ENCODE measurements at regions not wholly inside any gene's neighbourhood (a gene's known extent, or its start where the extent isn't known, plus 50 kb on each side); places are given as distances from the start of the nearest gene placed in this dataset.

- Mint-ChIP-seq H3K27ac (no peak overlapping the region), H3K9me3 (peaks cover 5% of the 10 kb centered on the region; the same call in 1 of the 2 replicates), H3K27me3 (ENCODE audit: insufficient read depth) (0 out of 2 replicates have a peak, but pooled peaks cover 2% of the 10 kb centered on the region), H3K36me3 (ENCODE audit: low read depth) (no peaks in the 10 kb centered on the region), H3K4me3 (no peak overlapping the region), H3K4me1 (ENCODE audit: low read depth) (no peaks in the 10 kb centered on the region)
- DNase-seq: no peak
- TF ChIP-seq CTCF (IDR thresholded peaks at IDR 0.05): no peak
These were observed 1485.7 kb downstream of the KCNT2 start for GRCh38 chr1:195122497-195122896.

GRCh38 chr1:195113471-195113870 is 1494.8 kb downstream of the KCNT2 start:
- DNase-seq: no peak
- H3K36me3 Mint-ChIP-seq (ENCODE audit: low read depth): peaks cover 2% of the 10 kb centered on the region
- H3K4me1 Mint-ChIP-seq (ENCODE audit: low read depth): no peaks in the 10 kb centered on the region
- H3K4me3 Mint-ChIP-seq: no peak overlapping the region
- no peak overlapping the region for H3K27ac Mint-ChIP-seq
- TF ChIP-seq CTCF (IDR thresholded peaks at IDR 0.05): no peak
- peaks cover 2% of the 10 kb centered on the region for H3K9me3 Mint-ChIP-seq
- H3K27me3 Mint-ChIP-seq (ENCODE audit: insufficient read depth): no peaks in the 10 kb centered on the region

- Mint-ChIP-seq H3K4me3 (no peak overlapping the region), H3K4me1 (ENCODE audit: low read depth) (no peaks in the 10 kb centered on the region), H3K27me3 (ENCODE audit: insufficient read depth) (no peaks in the 10 kb centered on the region), H3K9me3 (peaks cover 22% of the 10 kb centered on the region), H3K36me3 (ENCODE audit: low read depth) (peaks cover 6% of the 10 kb centered on the region), H3K27ac (no peak overlapping the region)
- no peak for TF ChIP-seq CTCF (IDR thresholded peaks at IDR 0.05)
- DNase-seq: no peak
These were observed 1502.5 kb downstream of the KCNT2 start for GRCh38 chr1:195105773-195106172.

GRCh38 chr1:195105281-195105680 is 1503.0 kb downstream of the KCNT2 start:
- Mint-ChIP-seq H3K4me1 (ENCODE audit: low read depth) (no peaks in the 10 kb centered on the region), H3K27me3 (ENCODE audit: insufficient read depth) (no peaks in the 10 kb centered on the region), H3K27ac (no peak overlapping the region), H3K4me3 (no peak overlapping the region), H3K36me3 (ENCODE audit: low read depth) (peaks cover 6% of the 10 kb centered on the region), H3K9me3 (peaks cover 22% of the 10 kb centered on the region)
- TF ChIP-seq CTCF (IDR thresholded peaks at IDR 0.05): no peak
- DNase-seq: no peak

GRCh38 chr1:195097316-195097715 is 1510.9 kb downstream of the KCNT2 start:
- H3K9me3 Mint-ChIP-seq: no peaks in the 10 kb centered on the region; the same call in 1 of the 2 replicates
- H3K27me3 Mint-ChIP-seq (ENCODE audit: insufficient read depth): no peaks in the 10 kb centered on the region
- no peaks in the 10 kb centered on the region for H3K4me1 Mint-ChIP-seq (ENCODE audit: low read depth)
- no peaks in the 10 kb centered on the region for H3K36me3 Mint-ChIP-seq (ENCODE audit: low read depth)
- no peak for DNase-seq
- H3K27ac Mint-ChIP-seq: no peak overlapping the region
- TF ChIP-seq CTCF (IDR thresholded peaks at IDR 0.05): no peak
- H3K4me3 Mint-ChIP-seq: no peak overlapping the region

- H3K9me3 Mint-ChIP-seq: no peaks in the 10 kb centered on the region; the same call in 1 of the 2 replicates
- no peak for DNase-seq
- no peak overlapping the region for H3K4me3 Mint-ChIP-seq
- H3K27me3 Mint-ChIP-seq (ENCODE audit: insufficient read depth): no peaks in the 10 kb centered on the region
- no peak for TF ChIP-seq CTCF (IDR thresholded peaks at IDR 0.05)
- H3K4me1 Mint-ChIP-seq (ENCODE audit: low read depth): no peaks in the 10 kb centered on the region
- H3K36me3 Mint-ChIP-seq (ENCODE audit: low read depth): no peaks in the 10 kb centered on the region
- no peak overlapping the region for H3K27ac Mint-ChIP-seq
These were observed 1512.2 kb downstream of the KCNT2 start for GRCh38 chr1:195096051-195096521.
